HepG2 (cell line): ENCODE measurements at regions not wholly inside any gene's neighbourhood (a gene's known extent, or its start where the extent isn't known, plus 50 kb on each side); places are given as distances from the start of the nearest gene placed in this dataset.

Experiments used
- ARID4A ChIP-seq: sonication (generic); formaldehyde crosslinking; IDR thresholded peaks from 2 replicates; pipeline ENCODE4 v1.5.0; 2020; ENCODE audit warnings: mild to moderate bottlenecking, missing genetic modification reagents, borderline replicate concordance
- GATAD1 ChIP-seq: IDR thresholded peaks from 2 replicates; pipeline ENCODE4 v1.6.1; 2016; ENCODE audit warnings: missing genetic modification reagents, missing compliant biosample characterization
- HDAC2 ChIP-seq: sonication (generic); formaldehyde crosslinking; IDR thresholded peaks from 2 replicates; pipeline ENCODE4 v1.4.0; 2020; ENCODE audit warnings: missing genetic modification reagents
- SIN3B ChIP-seq: fragments of 150-350 bp; IDR thresholded peaks from 2 replicates; pipeline ENCODE4 v1.6.1; 2014; ENCODE audit warnings: low read length
- SOX6 ChIP-seq, 2 experiments: fragments of 450-650 bp in 1 of 2; sonication (generic) in 1 of 2; formaldehyde crosslinking in 1 of 2; IDR thresholded peaks; 2 replicates each; pipeline versions ENCODE4 v1.4.0 to v1.6.1; 2017 to 2020; ENCODE audit warnings: antibody characterized with exemption in 1 of 2, mild to moderate bottlenecking in 1 of 2, missing genetic modification reagents in 1 of 2
- YEATS2 ChIP-seq: sonication (generic); formaldehyde crosslinking; IDR thresholded peaks from 2 replicates; pipeline ENCODE4 v1.4.0; 2020; ENCODE audit warnings: missing genetic modification reagents, borderline replicate concordance
- ZBTB33 ChIP-seq: sonication (generic); formaldehyde crosslinking; IDR thresholded peaks from 2 replicates; pipeline ENCODE4 v1.4.0; 2020; ENCODE audit warnings: missing genetic modification reagents
- ZNF136 ChIP-seq: sonication (generic); formaldehyde crosslinking; IDR thresholded peaks from 2 replicates; pipeline ENCODE4 v1.8.1; 2022; ENCODE audit warnings: low read depth, mild to moderate bottlenecking, moderate library complexity, missing genetic modification reagents
- ZNF138 ChIP-seq: sonication (generic); formaldehyde crosslinking; IDR thresholded peaks from 2 replicates; pipeline ENCODE4 v1.5.0; 2020; ENCODE audit warnings: mild to moderate bottlenecking, low read depth, missing genetic modification reagents
- ZNF205 ChIP-seq: IDR thresholded peaks from 2 replicates; pipeline ENCODE4 v1.6.1; 2018; ENCODE audit warnings: missing biosample characterization, missing genetic modification reagents
- ZNF337 ChIP-seq: sonication (generic); formaldehyde crosslinking; IDR thresholded peaks from 2 replicates; pipeline ENCODE4 v1.5.1; 2020; ENCODE audit warnings: missing genetic modification reagents, low read depth, mild to moderate bottlenecking, borderline replicate concordance
- ZNF567 ChIP-seq: sonication (generic); formaldehyde crosslinking; IDR thresholded peaks from 2 replicates; pipeline ENCODE4 v1.8.1; 2023; ENCODE audit warnings: mild to moderate bottlenecking, missing genetic modification reagents, borderline replicate concordance
- TF ChIP-seq, protein P1 (sequence below), 2 experiments: fragments of 450-650 bp in 1 of 2; sonication (generic) in 1 of 2; formaldehyde crosslinking in 1 of 2; IDR thresholded peaks; 2 replicates each; pipeline versions ENCODE4 v1.6.1 to v1.8.0; 2016 to 2022; ENCODE audit warnings: antibody characterized with exemption in 1 of 2, mild to moderate bottlenecking in 1 of 2, missing genetic modification reagents in 1 of 2

DNA sequence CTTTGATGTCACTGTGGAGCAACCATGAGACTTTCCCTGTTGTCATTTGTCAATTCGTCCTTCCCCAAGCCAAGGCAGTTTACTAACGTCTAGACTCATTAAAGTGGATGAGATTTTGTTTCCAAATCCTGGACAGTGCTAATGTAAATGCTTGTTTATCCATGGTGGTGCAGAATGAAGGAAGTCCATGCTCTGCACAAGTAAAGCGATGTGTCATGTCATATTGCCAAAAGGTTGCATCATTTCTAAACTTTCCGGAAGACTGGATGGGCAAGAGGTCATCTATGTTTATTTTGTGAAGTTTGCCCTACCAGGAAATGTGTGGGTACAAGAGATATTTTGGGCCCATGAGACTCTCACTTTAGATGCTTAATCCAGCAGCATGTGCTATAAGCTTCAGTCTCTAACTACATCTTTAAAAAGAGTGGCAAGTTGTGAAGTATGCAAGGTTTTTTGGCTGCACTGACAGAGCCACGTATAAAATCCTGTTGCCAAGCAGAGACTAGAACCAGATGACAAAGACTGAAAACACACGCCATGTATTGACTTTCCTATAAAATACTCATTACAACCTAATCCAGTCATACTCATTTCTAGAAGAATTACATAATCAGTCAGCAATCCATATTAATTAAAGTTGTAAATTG is 72.1 kb upstream of the FNDC3B start (continued):
- TF ChIP-seq, protein P1, sequence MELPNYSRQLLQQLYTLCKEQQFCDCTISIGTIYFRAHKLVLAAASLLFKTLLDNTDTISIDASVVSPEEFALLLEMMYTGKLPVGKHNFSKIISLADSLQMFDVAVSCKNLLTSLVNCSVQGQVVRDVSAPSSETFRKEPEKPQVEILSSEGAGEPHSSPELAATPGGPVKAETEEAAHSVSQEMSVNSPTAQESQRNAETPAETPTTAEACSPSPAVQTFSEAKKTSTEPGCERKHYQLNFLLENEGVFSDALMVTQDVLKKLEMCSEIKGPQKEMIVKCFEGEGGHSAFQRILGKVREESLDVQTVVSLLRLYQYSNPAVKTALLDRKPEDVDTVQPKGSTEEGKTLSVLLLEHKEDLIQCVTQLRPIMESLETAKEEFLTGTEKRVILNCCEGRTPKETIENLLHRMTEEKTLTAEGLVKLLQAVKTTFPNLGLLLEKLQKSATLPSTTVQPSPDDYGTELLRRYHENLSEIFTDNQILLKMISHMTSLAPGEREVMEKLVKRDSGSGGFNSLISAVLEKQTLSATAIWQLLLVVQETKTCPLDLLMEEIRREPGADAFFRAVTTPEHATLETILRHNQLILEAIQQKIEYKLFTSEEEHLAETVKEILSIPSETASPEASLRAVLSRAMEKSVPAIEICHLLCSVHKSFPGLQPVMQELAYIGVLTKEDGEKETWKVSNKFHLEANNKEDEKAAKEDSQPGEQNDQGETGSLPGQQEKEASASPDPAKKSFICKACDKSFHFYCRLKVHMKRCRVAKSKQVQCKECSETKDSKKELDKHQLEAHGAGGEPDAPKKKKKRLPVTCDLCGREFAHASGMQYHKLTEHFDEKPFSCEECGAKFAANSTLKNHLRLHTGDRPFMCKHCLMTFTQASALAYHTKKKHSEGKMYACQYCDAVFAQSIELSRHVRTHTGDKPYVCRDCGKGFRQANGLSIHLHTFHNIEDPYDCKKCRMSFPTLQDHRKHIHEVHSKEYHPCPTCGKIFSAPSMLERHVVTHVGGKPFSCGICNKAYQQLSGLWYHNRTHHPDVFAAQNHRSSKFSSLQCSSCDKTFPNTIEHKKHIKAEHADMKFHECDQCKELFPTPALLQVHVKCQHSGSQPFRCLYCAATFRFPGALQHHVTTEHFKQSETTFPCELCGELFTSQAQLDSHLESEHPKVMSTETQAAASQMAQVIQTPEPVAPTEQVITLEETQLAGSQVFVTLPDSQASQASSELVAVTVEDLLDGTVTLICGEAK (IDR thresholded peaks at IDR 0.05) = no peak
- TF ChIP-seq, protein P1 (CRISPR knock-in tag; IDR thresholded peaks at IDR 0.05) = no peak; the same call in 1 of the 2 replicates
- TF ChIP-seq SOX6 (IDR thresholded peaks at IDR 0.05) (no peak), SOX6 (CRISPR knock-in tag; IDR thresholded peaks at IDR 0.05) (peak; percentile 95), ZNF138 (CRISPR knock-in tag) (no peak), ZNF136 (CRISPR knock-in tag) (0 out of 2 replicates have a peak, but pooled peaks have one; percentile 31), YEATS2 (CRISPR knock-in tag) (peak; percentile 71; the same call in 1 of the 2 replicates), ZNF205 (peak; percentile 59; the same call in 1 of the 2 replicates), ZNF567 (no peak), ARID4A (CRISPR knock-in tag) (peak; percentile 67; the same call in 1 of the 2 replicates), ZNF337 (no peak), SIN3B (no peak), ZBTB33 (CRISPR knock-in tag) (peak; percentile 71; the same call in 1 of the 2 replicates), GATAD1 (CRISPR knock-in tag) (no peak), HDAC2 (peak; percentile 98)
